ENCODE measurements at regions not wholly inside any gene's neighbourhood (a gene's known extent, or its start where the extent isn't known, plus 50 kb on each side); places are given as distances from the start of the nearest gene placed in this dataset.

GRCh38 chr5:77925503-77925902 lies 149.4 kb upstream of the TBCA start:
- TF ChIP-seq ZNF512 (CRISPR knock-in tag; IDR thresholded peaks at IDR 0.05; ENCODE audit: borderline replicate concordance) (no peak), MLX (CRISPR knock-in tag; IDR thresholded peaks at IDR 0.05) (no peak), FOXP1 (CRISPR knock-in tag; IDR thresholded peaks at IDR 0.05; ENCODE audit: borderline replicate concordance) (no peak), ZNF423 (CRISPR knock-in tag; IDR thresholded peaks at IDR 0.05) (no peak), MXD4 (CRISPR knock-in tag; IDR thresholded peaks at IDR 0.05; ENCODE audit: borderline replicate concordance) (no peak), ELF4 (CRISPR knock-in tag; IDR thresholded peaks at IDR 0.05; ENCODE audit: low read depth) (no peak), USF2 (CRISPR knock-in tag; IDR thresholded peaks at IDR 0.05) (no peak), MAX (CRISPR knock-in tag; IDR thresholded peaks at IDR 0.05) (no peak), CREB1 (CRISPR knock-in tag; IDR thresholded peaks at IDR 0.05) (no peak), GRHL2 (CRISPR knock-in tag; IDR thresholded peaks at IDR 0.05; ENCODE audit: insufficient replicate concordance, severe bottlenecking) (no peak)
- TF ChIP-seq, protein P1, sequence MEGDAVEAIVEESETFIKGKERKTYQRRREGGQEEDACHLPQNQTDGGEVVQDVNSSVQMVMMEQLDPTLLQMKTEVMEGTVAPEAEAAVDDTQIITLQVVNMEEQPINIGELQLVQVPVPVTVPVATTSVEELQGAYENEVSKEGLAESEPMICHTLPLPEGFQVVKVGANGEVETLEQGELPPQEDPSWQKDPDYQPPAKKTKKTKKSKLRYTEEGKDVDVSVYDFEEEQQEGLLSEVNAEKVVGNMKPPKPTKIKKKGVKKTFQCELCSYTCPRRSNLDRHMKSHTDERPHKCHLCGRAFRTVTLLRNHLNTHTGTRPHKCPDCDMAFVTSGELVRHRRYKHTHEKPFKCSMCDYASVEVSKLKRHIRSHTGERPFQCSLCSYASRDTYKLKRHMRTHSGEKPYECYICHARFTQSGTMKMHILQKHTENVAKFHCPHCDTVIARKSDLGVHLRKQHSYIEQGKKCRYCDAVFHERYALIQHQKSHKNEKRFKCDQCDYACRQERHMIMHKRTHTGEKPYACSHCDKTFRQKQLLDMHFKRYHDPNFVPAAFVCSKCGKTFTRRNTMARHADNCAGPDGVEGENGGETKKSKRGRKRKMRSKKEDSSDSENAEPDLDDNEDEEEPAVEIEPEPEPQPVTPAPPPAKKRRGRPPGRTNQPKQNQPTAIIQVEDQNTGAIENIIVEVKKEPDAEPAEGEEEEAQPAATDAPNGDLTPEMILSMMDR (IDR thresholded peaks at IDR 0.05): no peak
